SIG-M5 treated with dmso at 0.1 percent for 504 hours (cell line): ENCODE measurements at regions not wholly inside any gene's neighbourhood (a gene's known extent, or its start where the extent isn't known, plus 50 kb on each side); places are given as distances from the start of the nearest gene placed in this dataset.

Experiments used
- DNase-seq: peaks from one replicate; lab custom pipeline; 2025; ENCODE audit not compliant: unreplicated experiment; lab: John Stamatoyannopoulos, UW

GRCh38 chr2:10498525-10499274, 50.6 kb upstream of the ODC1 start:
- DNase-seq = no peak
